Frontal cortex (tissue), 3 donors: ENCODE measurements at regions not wholly inside any gene's neighbourhood (a gene's known extent, or its start where the extent isn't known, plus 50 kb on each side); places are given as distances from the start of the nearest gene placed in this dataset.

Experiments
- DNase-seq, 2 donors: peaks; one replicate each; pipeline ENCODE4 v3.0.0; 2012; ENCODE audit warnings: low spot score in 2 of 2
- FAIRE-seq: peaks from 2 replicates; lab custom pipeline; 2012; peaks lifted over from hg19 to GRCh38; lab: Jason Lieb, UNC
- donor health status: control.
- donor health status: control.
- donor health status: control.

- FAIRE-seq = no peak
- DNase-seq = no peak
Observed at GRCh38 chr6:56865081-56865875, 89.6 kb upstream of the BEND6 start.

- DNase-seq (no peak), FAIRE-seq (no peak)
Observed at GRCh38 chr6:56864171-56864616, 90.7 kb upstream of the BEND6 start.

- DNase-seq (no peak), FAIRE-seq (no peak)
Observed at GRCh38 chr6:56863366-56863765, 91.5 kb upstream of the BEND6 start.

DNA sequence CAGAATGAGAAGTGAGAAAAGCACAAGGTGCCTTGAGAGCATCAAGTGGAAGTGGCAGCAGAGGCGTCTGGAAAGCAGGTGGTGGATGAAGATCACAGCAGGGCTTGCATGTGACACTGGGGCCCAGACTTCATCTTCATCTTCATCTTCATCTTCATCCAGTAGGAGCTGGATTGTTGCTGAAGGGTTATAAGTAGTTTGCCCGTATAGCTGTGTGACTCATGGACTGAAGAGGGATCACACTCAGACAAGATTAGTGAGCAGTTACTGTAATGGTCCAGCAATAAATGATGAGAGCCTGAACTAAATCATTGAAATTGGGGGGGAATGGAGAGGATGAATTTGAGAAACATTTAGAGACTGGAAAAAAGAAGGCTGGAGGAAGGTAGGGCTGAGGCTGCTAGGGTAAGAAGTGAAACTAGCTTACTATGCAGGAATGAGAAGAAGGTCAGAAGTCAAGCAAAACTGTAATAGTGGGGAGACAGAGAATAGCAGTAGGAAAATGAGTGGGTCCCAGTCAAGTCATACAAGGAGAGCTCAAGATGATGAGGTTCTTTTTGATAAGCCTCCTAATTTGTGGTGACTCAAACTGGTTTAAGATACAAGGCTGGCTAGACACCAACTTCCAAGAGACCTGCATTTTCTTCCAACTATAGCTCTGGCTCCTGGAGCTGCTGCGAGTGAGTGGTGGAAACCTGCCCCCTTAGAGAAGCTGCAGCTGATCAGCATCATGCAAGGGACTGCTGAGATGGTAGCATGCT is 92.3 kb upstream of the BEND6 start:
- FAIRE-seq (no peak), DNase-seq (no peak)

- FAIRE-seq = no peak
Observed at GRCh38 chr6:56860475-56860874, 94.4 kb upstream of the BEND6 start.

GRCh38 chr6:56856036-56856580 is 98.8 kb upstream of the BEND6 start:
- no peak for DNase-seq
- FAIRE-seq = no peak

More at GRCh38 chr6:56860475-56860874, 94.4 kb upstream of the BEND6 start:
- DNase-seq = no peak

GRCh38 chr6:56854086-56854485 is 100.8 kb upstream of the BEND6 start:
- no peak for DNase-seq
- no peak for FAIRE-seq

DNA sequence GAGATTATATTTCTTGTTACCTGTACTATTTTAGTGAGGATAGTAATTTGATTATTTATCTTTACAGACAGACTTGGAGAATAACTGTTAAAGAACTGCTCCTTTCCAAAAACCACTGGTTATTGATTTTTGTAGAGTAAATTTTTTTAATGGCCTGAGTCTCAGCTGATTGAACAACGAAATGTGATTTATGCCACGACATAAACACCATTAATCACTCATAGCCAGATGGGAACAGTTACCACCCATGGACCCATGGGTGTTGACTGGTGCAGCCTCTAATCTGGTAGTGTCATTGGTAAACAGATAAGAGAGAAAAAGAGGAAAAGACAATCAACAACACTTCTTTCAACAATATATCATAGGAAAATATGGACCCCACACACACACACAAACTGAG is 101.4 kb upstream of the BEND6 start:
- FAIRE-seq (no peak), DNase-seq (no peak)

DNA sequence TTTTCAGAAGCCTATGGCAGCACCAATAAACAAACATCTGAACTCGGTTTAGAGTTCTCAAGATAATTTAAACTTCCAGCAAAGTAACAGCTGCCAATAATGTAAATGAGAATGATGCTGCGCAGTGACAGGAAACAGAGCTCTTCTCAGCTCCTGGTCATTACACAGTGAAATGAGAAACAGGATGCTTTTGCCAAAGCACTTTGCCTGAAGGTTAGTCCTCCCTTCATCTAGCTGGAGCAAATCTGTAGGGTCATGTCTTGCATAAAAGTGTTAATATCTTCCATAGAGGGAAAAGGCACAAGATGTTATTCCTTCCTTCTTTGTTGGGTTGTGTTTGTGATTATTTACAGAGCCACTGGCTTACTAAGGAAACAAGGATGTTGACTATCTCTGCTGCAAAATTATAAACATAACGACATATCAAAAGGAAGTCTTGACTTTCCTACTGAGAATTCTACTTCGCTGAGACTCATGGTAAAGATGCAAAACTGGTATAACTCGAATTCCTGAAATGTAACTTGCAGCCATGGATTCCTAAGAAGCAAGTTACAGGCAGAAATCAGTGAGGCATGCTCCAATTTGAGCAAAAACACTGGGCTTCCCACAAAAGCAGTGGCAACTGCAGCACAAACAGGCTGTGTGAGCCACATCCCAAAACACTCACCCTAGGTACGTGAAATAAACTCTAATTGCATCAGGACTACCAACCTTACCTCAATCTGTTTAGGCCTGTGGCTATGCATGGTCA is 102.5 kb upstream of the BEND6 start:
- FAIRE-seq = no peak
- no peak for DNase-seq

GRCh38 chr6:56851541-56852259 is 103.2 kb upstream of the BEND6 start:
- no peak for FAIRE-seq
- DNase-seq = peak; percentile 47

DNA sequence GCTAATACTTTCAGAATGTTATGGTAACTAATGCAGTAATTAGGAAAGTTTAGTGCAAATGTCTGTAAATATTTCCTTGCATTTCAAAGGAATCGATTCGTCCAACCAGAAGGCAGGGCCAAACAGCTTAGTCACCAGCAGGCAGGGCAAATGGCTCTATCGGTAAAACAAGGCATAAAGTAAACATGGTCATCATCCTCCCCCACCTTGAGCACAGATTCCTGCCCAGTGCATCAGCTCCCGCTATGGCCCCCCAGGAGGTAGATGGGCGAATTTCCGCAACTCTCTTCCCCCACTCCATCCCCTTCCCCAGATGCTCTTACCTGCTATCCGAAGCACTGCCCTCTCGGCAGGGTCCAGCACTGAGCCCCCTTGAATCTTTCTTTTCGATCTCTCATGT is 103.8 kb upstream of the BEND6 start:
- FAIRE-seq (no peak), DNase-seq (no peak)

DNA sequence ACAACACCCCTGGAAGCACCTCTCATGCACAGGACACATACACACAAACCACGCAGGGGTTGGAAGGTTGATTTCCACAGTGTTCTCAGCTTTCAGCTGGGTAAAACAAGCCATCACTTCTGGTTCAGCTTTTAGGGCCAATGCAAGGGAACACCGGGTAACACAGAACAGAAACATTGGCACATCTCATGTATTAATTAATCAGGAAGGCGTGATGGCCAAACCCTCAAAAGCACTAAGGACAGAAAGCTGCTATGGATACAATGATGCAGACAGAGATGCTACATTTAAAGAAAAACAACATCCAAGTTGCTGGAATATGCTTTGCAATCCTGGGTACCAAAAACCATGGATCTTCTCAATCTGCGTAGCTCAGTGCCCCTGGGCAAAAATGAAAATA is 104.3 kb upstream of the BEND6 start:
- FAIRE-seq (no peak), DNase-seq (no peak)

GRCh38 chr6:56849896-56850295 is 105.0 kb upstream of the BEND6 start:
- no peak for FAIRE-seq
- no peak for DNase-seq

DNA sequence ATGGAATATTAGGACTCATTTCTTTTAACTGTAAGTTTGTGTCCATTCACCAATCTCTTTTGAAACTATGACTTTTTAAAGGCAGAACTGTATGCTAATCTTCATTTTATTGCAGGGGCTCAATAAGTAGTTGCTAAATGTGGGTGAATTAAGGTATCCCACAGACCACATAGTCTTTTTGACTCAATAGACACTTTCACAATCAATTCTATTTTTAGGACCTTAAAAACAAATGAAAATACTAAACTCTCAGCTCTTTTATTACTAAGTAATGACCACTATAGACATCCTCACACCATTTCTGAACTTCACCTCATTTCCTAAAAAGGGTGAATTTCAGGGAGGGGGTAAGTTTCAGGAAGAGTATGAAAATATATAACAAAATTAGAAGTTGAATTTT is 106.8 kb upstream of the BEND6 start:
- no peak for FAIRE-seq
- no peak for DNase-seq

GRCh38 chr6:56845032-56845431 is 109.9 kb upstream of the BEND6 start:
- no peak for FAIRE-seq
- no peak for DNase-seq

DNA sequence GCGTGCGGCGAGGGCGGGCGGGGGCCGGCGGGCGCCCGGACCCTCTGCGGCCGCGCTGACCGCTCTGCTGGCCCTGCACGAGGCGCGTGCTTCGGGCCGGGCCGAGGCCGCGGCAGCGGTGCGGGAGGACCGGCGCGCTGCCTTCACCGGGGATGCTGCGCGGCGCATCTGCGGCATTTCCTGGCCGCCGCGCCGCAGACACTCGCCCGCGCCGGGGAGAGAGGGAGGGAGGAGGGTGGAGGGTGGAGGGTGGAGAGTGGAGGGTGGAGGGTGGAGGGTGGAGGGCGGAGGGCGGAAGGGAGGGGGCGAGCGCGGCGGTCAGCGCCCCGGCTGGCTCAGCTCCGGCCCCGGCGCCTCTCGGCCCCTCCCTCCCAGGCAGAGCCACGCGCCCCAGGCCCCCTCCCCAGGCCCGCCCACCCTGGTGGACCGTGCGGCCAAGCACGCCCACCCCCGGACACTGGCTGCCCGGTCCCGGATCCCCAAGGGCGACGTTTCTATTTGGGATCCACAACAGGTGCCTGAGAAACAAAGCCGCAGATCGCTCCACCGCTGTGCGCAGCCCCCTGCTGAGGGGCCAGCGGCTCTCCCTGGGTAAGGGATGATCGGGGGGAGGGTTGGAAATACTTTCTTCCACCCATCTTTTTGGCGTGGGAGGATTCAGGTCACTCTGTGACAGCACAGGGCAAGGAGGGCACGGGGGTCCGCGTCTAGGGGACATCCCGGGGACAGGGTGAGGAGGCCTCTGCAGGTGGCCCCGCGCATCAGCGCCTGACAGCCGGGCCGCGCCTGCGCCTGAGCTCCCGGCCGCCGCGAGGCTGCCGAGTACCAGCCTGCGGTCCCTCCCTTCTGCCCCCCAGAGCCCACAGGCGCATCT is 111.2 kb upstream of the BEND6 start:
- FAIRE-seq (no peak), DNase-seq (peak; percentile 73 to 80)

DNA sequence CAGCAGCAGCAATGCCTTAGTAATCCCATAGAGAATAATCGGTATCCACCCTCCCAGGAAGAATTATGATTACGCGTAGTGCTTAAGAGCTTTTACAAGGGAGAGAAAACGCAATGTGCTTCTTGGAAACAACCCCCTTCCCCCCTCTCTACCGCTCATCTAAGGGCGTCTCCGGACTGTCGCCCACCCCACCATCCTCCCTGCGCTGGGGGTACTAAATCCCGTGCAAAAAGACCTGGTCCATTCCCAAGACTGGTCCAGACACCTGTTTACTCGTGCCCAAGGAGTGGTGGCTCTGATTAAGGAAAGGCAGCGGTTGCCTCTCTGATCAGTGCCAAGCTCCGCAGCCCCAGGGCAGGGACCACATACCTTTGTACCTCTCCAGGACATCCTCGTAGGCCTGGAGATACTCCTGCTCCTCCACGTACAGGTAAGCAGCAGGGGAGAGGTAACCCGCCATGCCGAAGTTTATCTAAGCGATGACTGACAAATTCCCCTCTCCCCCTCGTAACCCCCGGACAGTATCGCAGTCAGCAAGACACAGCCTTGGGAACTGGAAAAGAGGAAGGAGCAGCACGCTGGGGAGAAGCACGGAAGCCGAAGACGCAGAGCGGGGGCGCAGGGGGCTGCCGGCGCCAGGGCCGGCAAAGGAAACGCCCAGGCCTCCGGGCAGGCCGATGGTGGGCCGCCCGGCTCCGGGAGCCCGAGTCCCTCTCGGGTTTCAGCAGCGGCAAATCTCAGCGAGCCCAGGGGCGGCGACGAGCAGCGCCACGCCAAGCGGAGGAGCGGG is 112.0 kb upstream of the BEND6 start:
- DNase-seq (peak in 1 of 2 donors; percentile 56), FAIRE-seq (no peak)

DNA sequence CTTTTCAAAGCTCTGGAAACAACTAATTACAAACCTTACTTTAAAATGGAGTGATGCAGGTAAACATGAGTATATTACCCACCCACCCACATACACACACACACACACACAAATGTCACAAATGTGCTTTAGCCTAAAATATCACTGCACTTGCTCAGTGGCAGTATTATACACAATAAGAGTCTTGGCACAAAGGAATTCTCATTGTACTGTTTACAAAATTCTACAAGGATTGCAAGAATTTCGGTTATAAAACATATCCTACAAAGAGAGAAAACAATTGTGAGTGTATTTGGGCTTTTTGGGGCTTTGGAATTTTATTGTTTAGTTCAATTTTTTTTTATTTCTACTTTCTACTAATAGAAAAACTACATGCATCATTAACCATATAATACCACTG is 113.2 kb upstream of the BEND6 start:
- FAIRE-seq (no peak), DNase-seq (no peak)
